Neutrophil (primary cell): ENCODE measurements at regions not wholly inside any gene's neighbourhood (a gene's known extent, or its start where the extent isn't known, plus 50 kb on each side); places are given as distances from the start of the nearest gene placed in this dataset.

ENCODE experiments used
- H3K27ac ChIP-seq: fragments of 200-600 bp; sonication (generic); 2 replicates; pipeline ENCODE4 v1.5.1; 2016; ENCODE audit warnings: mild to moderate bottlenecking, moderate library complexity
- H3K27me3 ChIP-seq: fragments of 200-600 bp; sonication (generic); 2 replicates; pipeline ENCODE4 v1.6.0; 2016; ENCODE audit warnings: mild to moderate bottlenecking
- H3K36me3 ChIP-seq: fragments of 200-600 bp; sonication (generic); 2 replicates; pipeline ENCODE4 v1.5.1; 2017
- H3K4me1 ChIP-seq, 2 experiments: fragments of 200-600 bp in 1 of 2; sonication (generic) in 1 of 2; 1 replicate in 1 of 2; 2 replicates in 1 of 2; pipeline versions ENCODE4 v1.5.1 to v1.6.1; 2013 to 2016; ENCODE audit warnings: low read depth in 1 of 2, low read length in 1 of 2, mild to moderate bottlenecking in 1 of 2, moderate library complexity in 1 of 2; ENCODE audit not compliant: control insufficient read depth in 1 of 2, insufficient read depth in 1 of 2
- H3K4me3 ChIP-seq, 2 experiments: fragments of 200-600 bp in 1 of 2; sonication (generic) in 1 of 2; 1 replicate in 1 of 2; 2 replicates in 1 of 2; pipeline ENCODE4 v1.5.1; 2013 to 2016; ENCODE audit warnings: low read depth in 1 of 2, low read length in 1 of 2, mild to moderate bottlenecking in 1 of 2, moderate library complexity in 1 of 2
- H3K9me3 ChIP-seq: fragments of 200-600 bp; sonication (generic); 2 replicates; pipeline ENCODE4 v1.5.1; 2016
- TF ChIP-seq, protein P1 (sequence below): fragments of 200-600 bp; sonication (generic); IDR thresholded peaks from 2 replicates; pipeline ENCODE4 v1.5.1; 2016; ENCODE audit warnings: antibody characterized with exemption

DNA sequence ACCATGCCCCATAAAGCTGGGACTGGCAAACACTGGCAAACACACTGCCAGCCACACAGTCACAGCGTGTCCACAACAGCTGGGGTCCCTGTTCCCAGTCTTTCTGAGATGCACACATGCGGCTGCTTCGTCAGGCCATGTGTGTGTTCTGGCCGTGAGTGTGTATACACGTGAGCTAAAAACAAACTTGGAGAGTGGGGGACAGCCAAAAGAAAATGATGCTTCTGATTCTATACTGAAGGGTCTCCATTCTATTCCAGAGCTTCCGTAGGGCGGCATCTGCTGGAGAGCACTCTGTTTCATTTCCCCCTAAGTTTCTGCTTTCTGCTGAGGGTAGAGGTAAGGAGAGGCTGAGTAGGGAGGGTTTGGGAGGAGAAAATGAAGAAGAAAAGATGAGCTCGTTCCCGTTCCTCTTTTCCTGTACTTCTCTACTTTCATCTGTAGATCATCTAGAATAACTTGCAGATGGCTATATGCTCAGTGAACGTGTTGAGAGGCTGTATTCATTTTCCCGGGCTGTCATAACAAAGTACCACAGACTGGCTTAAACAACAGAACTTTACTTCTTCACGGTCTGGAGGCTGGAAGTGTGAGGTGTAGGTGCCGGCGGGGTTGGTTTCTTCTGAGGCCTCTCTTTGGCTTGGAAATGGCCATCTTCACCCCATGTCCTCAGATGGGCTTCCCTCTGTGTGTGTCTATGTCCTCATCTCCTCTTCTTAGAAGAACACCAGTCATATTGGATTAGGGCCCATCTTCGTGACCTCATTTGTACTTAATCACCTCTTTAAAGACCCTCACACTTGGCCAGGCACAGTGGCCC lies 151.6 kb downstream of the TOMM20 start:
- Histone ChIP-seq H3K4me1 (peaks cover 76 to 86% of the 10 kb centered on the region in 2 experiments), H3K4me3 (peak overlapping the region; percentile 27 to 62), H3K27me3 (no peaks in the 10 kb centered on the region), H3K36me3 (no peaks in the 10 kb centered on the region), H3K9me3 (no peaks in the 10 kb centered on the region), H3K27ac (peak overlapping the region; percentile 99)
- TF ChIP-seq, protein P1, sequence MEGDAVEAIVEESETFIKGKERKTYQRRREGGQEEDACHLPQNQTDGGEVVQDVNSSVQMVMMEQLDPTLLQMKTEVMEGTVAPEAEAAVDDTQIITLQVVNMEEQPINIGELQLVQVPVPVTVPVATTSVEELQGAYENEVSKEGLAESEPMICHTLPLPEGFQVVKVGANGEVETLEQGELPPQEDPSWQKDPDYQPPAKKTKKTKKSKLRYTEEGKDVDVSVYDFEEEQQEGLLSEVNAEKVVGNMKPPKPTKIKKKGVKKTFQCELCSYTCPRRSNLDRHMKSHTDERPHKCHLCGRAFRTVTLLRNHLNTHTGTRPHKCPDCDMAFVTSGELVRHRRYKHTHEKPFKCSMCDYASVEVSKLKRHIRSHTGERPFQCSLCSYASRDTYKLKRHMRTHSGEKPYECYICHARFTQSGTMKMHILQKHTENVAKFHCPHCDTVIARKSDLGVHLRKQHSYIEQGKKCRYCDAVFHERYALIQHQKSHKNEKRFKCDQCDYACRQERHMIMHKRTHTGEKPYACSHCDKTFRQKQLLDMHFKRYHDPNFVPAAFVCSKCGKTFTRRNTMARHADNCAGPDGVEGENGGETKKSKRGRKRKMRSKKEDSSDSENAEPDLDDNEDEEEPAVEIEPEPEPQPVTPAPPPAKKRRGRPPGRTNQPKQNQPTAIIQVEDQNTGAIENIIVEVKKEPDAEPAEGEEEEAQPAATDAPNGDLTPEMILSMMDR, result no peak

DNA sequence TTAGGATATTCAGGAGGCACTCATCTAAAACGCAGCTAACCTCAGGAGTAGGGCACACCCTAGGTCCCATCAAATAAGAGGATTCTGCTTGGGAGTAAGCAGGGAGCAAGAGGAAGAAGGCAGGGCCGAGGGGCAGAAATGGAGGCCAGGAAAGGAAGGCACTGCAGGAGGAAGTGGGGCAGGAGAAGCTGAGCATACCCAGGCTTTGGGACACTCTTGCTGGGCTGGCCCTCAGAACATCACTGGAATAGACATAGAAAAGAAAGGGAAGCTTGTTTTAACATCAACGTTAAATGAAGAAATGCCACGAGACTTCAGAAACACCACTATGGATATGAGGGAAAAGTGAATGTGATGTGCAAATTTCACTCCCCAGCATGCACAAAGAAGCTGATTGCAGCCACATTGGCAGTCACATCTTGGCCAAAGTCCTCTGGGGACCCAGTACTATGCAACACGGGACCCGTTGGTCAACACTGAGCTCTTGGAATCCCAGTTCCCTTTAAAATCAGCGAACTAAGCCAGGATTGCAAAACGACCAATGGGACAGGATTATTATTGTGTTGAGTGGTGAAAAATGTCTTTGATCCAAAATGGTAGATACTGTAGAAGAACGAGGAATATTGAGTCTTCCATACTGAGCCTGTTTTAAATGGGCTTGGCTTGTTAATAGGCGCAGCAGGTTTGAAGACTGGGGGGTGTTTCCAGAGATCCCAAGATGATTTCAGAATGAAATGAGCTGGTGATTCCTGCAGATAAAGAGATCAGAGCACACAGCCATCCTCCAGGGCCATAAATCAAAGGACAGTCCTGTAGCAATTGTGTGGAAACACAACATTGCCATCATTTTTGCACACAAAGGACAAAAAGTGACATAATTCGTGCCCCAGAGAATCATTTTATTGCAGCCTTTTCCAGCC lies 152.4 kb downstream of the TOMM20 start:
- H3K4me3 ChIP-seq, result peak overlapping the region; percentile 27 to 62
- peak overlapping the region; percentile 99 for H3K27ac ChIP-seq
- peaks cover 68 to 79% of the 10 kb centered on the region in 2 experiments for H3K4me1 ChIP-seq
- no peaks in the 10 kb centered on the region for H3K9me3 ChIP-seq
- TF ChIP-seq, protein P1, result no peak
- no peaks in the 10 kb centered on the region for H3K36me3 ChIP-seq
- no peaks in the 10 kb centered on the region for H3K27me3 ChIP-seq

DNA sequence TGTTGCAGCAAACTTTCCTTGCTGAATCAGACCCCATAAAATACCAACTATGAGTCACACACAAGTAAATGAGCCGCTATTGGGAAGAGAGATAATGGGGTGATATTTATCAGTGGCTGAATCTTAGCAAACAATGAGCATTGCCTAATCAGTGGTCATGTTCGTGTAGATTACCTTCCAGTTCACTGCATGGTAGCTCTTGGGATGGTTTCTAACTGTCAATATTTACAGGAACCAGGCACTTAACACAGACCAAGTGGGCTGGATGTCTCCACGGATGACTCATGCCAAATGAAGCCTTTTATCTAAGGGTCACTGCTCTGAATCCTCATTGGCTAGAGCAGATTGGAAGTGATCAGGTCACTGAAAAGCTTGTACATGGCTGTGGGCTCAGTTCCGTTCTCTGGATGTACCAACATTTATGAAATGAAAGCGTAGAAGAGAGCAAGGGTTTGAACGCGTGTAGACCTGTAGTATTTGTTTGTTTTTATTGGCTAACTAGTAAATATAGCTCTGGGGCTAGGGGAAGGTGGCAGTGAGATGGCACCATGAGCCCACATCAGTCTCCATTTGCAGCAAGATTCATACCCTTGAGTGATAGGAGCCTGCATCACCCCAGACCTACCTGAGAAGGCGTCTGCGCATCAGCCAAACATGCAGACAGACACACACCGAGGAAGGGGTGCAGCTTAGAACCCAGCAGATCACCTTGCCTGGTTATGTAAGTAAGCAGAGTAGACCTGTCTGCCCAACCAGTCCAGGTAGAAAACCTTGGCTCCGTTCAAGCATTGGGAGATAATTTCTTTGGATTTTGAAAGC lies 153.3 kb downstream of the TOMM20 start:
- Histone ChIP-seq H3K9me3 (no peaks in the 10 kb centered on the region), H3K36me3 (no peaks in the 10 kb centered on the region), H3K27me3 (no peaks in the 10 kb centered on the region), H3K4me3 (peak overlapping the region; percentile 27 to 62), H3K27ac (peak overlapping the region; percentile 99), H3K4me1 (peaks cover 68 to 81% of the 10 kb centered on the region in 2 experiments)
- TF ChIP-seq, protein P1, result no peak

DNA sequence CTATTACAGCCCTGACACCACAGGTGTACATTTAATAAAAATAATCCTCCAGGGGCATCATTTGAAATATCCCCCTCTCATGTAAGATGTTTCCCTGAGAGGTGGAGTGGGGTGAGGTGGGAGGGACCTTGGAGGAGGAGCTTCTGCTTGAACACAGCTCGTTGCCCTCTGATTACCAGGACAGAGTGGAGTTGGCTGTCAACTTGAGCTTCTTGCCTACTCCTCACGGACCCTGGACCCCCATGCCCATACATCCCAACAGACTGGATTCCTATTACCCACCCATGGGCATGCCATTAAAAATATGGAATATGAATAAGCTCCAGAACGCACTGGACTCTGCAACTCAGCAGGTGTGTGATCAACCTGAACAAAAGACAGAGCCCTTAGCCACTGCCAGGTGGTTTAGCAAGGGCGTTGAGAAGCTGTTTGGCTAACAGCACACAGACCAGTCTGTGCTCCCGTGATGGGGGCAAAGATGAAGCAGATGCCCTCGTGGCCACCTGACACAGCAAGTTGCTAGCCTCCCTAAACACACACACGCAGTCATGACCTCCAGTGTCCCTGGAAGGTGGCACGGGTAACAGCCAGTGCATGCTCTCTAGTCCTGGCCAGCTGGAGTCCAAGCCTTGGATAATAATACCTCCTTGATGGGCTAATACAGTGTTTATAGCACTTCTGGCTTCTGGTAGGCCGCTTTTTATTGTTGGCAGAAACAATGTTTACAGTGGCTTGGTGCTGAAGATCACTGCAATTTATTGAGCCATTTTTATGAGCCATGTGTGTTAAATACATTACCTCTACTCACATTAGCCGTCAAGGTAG lies 155.0 kb downstream of the TOMM20 start:
- no peaks in the 10 kb centered on the region for H3K9me3 ChIP-seq
- H3K27ac ChIP-seq, result peak overlapping the region; percentile 99
- TF ChIP-seq, protein P1, result no peak
- H3K36me3 ChIP-seq, result no peaks in the 10 kb centered on the region
- no peak overlapping the region for H3K4me3 ChIP-seq
- H3K4me1 ChIP-seq, result peaks cover 68 to 81% of the 10 kb centered on the region in 2 experiments
- no peaks in the 10 kb centered on the region for H3K27me3 ChIP-seq
